ENCODE measurements at regions not wholly inside any gene's neighbourhood (a gene's known extent, or its start where the extent isn't known, plus 50 kb on each side); places are given as distances from the start of the nearest gene placed in this dataset.

- TF ChIP-seq, protein P1, sequence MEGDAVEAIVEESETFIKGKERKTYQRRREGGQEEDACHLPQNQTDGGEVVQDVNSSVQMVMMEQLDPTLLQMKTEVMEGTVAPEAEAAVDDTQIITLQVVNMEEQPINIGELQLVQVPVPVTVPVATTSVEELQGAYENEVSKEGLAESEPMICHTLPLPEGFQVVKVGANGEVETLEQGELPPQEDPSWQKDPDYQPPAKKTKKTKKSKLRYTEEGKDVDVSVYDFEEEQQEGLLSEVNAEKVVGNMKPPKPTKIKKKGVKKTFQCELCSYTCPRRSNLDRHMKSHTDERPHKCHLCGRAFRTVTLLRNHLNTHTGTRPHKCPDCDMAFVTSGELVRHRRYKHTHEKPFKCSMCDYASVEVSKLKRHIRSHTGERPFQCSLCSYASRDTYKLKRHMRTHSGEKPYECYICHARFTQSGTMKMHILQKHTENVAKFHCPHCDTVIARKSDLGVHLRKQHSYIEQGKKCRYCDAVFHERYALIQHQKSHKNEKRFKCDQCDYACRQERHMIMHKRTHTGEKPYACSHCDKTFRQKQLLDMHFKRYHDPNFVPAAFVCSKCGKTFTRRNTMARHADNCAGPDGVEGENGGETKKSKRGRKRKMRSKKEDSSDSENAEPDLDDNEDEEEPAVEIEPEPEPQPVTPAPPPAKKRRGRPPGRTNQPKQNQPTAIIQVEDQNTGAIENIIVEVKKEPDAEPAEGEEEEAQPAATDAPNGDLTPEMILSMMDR (IDR thresholded peaks at IDR 0.05): no peak
- TF ChIP-seq POLR2A (IDR thresholded peaks at IDR 0.05): no peak
Observed at GRCh38 chr2:14189929-14190328, 442.6 kb upstream of the LRATD1 start.

Data from heart left ventricle (tissue), 13 donors.